ENCODE measurements at regions not wholly inside any gene's neighbourhood (a gene's known extent, or its start where the extent isn't known, plus 50 kb on each side); places are given as distances from the start of the nearest gene placed in this dataset.
"Not testable (repeated sequence)": the region's sequence is repeated elsewhere in the genome, so short reads cannot be mapped to it uniquely, and the experiment has no call there.

- TF ChIP-seq, protein P1, sequence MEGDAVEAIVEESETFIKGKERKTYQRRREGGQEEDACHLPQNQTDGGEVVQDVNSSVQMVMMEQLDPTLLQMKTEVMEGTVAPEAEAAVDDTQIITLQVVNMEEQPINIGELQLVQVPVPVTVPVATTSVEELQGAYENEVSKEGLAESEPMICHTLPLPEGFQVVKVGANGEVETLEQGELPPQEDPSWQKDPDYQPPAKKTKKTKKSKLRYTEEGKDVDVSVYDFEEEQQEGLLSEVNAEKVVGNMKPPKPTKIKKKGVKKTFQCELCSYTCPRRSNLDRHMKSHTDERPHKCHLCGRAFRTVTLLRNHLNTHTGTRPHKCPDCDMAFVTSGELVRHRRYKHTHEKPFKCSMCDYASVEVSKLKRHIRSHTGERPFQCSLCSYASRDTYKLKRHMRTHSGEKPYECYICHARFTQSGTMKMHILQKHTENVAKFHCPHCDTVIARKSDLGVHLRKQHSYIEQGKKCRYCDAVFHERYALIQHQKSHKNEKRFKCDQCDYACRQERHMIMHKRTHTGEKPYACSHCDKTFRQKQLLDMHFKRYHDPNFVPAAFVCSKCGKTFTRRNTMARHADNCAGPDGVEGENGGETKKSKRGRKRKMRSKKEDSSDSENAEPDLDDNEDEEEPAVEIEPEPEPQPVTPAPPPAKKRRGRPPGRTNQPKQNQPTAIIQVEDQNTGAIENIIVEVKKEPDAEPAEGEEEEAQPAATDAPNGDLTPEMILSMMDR (conservative IDR thresholded peaks at IDR 0.05; ENCODE audit: low read length), result no peak
- H3K4me3 ChIP-seq (ENCODE audit: low read length), result no peak overlapping the region
- DNase-seq (ENCODE audit: low read depth), result no peak
Measured at GRCh38 chr2:167637741-167638140, 609.7 kb downstream of the STK39 start.

DNA sequence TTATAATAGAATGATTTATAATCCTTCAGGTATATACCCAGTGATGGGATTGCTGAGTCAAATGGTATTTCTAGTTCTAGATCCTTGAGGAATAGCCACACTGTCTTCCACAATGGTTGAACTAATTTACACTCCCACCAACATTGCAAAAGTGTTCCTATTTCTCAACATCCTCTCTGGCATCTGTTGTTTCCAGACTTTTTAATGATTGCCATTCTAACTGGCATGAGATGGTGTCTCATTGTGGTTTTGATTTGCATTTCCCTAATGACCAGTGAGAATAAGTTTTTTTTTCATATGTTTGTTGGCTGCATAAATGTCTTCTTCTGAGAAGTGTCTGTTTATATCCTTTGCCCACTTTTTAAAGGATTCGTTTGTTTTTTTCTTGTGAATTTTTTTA is 615.1 kb downstream of the STK39 start:
- H3K4me3 ChIP-seq (ENCODE audit: low read length); DNase-seq (ENCODE audit: low read depth): not testable (repeated sequence)

- TF ChIP-seq, protein P1 (conservative IDR thresholded peaks at IDR 0.05; ENCODE audit: low read length), result no peak
Measured at GRCh38 chr2:167626961-167627360, 620.4 kb downstream of the STK39 start.

DNA sequence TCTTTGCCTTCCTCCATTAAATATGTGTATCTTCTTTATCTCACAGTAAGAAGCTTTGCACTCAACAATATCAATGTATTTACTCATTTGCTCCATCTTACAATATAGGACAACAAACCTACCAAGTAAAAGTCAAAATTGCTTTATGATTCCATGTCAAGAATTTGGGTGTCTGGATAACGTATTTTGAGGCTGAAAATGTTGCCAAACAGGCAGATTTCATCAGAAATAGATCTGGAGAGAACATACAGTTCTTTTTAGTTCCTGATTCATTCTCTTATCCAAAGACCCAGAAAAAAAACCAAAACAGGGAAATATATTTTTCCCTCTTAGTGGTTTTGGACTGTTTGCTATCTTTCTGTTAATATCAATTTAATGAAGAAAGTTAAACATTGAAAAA is 621.1 kb downstream of the STK39 start:
- DNase-seq (ENCODE audit: low read depth), result no peak
- TF ChIP-seq, protein P1 (conservative IDR thresholded peaks at IDR 0.05; ENCODE audit: low read length), result no peak
- no peak overlapping the region for H3K4me3 ChIP-seq (ENCODE audit: low read length)

More at GRCh38 chr2:167626961-167627360, 620.4 kb downstream of the STK39 start:
- no peak overlapping the region for H3K4me3 ChIP-seq (ENCODE audit: low read length)
- DNase-seq (ENCODE audit: low read depth), result no peak

GRCh38 chr2:167616997-167617396 is 630.4 kb downstream of the STK39 start:
- TF ChIP-seq, protein P1 (conservative IDR thresholded peaks at IDR 0.05; ENCODE audit: low read length), result no peak

DNA sequence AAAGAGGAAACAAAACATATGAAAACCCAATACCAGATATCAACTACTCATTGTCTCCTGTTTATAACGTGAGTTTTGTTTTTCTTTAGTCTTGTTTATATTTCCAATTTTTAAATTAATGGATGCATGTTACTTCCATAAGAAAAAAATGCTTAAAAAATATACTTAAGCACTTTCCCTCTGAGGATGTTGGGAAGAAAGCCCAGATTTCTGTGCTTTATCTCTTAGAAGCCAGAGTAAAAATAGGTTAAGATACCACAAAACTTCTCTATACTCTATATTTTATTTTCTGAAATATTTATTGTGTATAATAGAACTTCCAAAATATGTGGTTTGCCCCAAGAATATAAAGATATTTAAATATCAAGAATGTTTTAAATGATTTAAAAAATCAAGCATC is 633.9 kb downstream of the STK39 start:
- no peak overlapping the region for H3K4me3 ChIP-seq (ENCODE audit: low read length)
- no peak for DNase-seq (ENCODE audit: low read depth)
- TF ChIP-seq, protein P1 (conservative IDR thresholded peaks at IDR 0.05; ENCODE audit: low read length), result no peak

More at GRCh38 chr2:167616997-167617396, 630.4 kb downstream of the STK39 start:
- no peak overlapping the region for H3K4me3 ChIP-seq (ENCODE audit: low read length)
- no peak for DNase-seq (ENCODE audit: low read depth)

DNA sequence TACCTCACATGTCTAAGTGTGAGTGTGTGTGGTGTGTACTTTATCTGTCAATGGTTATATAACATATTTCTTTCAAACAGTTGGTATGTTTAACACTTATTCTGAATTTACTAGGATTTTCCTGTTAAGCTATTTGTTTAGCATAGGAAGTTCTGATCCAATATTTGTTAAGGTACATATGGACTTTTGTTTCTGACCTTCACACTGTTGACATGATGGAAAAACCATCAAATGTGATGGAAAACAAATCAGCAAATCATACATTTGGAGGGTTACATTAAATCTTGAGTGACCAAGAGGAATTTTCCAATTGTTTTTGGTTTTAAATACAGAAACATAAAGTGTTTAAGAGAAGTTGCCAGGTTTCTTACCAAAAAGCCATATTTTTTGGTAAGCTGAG is 638.9 kb downstream of the STK39 start:
- TF ChIP-seq, protein P1 (conservative IDR thresholded peaks at IDR 0.05; ENCODE audit: low read length), result no peak
- no peak for DNase-seq (ENCODE audit: low read depth)
- no peak overlapping the region for H3K4me3 ChIP-seq (ENCODE audit: low read length)

- TF ChIP-seq, protein P1 (conservative IDR thresholded peaks at IDR 0.05; ENCODE audit: low read length), result no peak
- H3K4me3 ChIP-seq (ENCODE audit: low read length), result no peak overlapping the region
- no peak for DNase-seq (ENCODE audit: low read depth)
Measured at GRCh38 chr2:167607731-167608130, 639.7 kb downstream of the STK39 start.

All from AG10803 (cell line).